ENCODE measurements at regions not wholly inside any gene's neighbourhood (a gene's known extent, or its start where the extent isn't known, plus 50 kb on each side); places are given as distances from the start of the nearest gene placed in this dataset.
"Not testable (repeated sequence)": the region's sequence is repeated elsewhere in the genome, so short reads cannot be mapped to it uniquely, and the experiment has no call there.

GRCh38 chr4:147173322-147173721 lies 227.7 kb upstream of the TTC29 start:
- no peak for DNase-seq

DNA sequence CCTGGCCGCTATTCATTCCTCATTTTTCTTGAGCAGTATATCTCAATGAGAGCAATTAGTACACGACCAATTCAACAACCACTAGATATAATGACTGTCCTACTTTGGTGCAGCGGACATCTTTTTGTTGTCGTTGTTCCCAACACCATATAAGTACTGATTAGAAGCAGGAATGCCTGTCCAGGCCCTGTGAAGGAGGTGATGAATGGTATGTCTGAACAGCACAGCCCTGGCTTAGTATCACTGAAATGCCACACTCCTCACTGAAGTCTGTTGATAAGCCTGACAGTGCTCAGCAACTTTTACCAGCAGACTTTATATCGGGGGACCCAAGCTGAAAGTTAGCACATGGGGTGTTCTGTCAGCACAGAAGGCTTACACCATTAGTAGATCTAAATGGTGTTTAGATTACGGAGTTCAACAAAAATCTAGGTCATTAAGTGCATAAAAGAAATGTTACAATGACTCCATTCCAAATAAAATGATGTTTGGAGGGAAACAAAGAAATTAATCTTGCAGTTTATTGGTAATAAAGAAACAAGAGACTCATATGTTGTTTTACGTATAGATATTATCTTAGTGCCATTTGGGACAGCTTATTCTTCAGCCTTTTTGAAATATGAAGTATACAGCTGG lies 228.3 kb upstream of the TTC29 start:
- DNase-seq = no peak

GRCh38 chr4:147174591-147174990 lies 228.9 kb upstream of the TTC29 start:
- DNase-seq = no peak

- no peak for DNase-seq
Measured at GRCh38 chr4:147175460-147176025, 229.9 kb upstream of the TTC29 start.

- DNase-seq = no peak
Measured at GRCh38 chr4:147182041-147182440, 236.4 kb upstream of the TTC29 start.

GRCh38 chr4:147192679-147193078 lies 247.0 kb upstream of the TTC29 start:
- DNase-seq = no peak

DNA sequence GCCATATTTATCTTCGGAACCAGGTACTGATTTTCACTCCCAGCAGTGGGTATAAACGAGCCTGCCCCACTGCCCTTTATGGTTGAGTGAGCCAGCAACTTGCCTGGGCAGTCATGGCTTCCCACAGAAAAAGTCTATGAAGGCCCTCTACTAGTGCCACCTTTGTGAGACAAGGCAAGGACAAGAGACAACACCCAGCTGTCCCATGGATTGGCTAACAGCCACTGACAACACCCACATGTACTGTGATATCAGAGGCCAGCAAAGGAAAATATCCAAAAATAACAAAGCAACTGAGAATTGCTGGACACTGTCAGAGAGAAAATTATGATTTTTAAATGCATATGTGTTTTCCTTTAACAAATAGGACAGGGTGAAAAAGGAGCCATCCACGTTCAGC lies 248.4 kb upstream of the TTC29 start:
- no peak for DNase-seq

DNA sequence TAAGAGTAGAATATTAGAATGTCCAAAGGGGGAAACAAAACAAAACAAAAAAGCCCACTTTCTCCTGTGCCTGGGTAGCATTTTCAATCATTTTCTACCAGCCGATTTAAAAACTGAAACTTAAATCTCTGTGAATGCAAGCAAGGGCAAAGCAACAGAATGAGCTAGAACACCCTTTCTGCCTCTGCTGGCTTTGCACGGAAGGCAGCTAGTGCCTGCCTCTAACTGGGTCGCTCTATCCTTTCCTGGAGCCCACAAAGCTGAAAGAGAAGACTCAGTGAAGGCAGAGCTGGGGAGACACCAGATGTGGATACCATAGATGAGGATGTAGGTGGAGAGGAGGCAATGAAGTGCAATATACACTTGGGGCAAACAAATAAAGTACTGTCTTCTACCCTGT lies 248.9 kb upstream of the TTC29 start:
- no peak for DNase-seq

DNA sequence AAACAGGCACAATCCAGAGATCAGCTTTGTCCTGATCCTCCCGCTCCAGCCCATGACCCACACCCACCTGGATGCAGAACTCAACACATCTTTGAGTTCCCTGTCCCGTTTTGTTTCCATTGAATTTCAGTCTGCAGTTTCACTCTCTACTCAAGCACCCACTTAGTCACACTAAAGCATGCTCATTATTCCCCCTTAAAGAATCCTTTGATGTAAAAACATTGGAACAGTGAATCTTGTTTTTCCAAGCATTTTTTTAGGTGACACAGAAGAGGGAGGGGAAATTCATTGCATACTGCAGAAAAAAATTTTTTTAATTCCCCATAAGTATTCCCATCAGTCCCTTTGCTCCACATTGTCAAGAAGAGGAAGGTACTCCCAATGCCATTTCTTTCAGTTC lies 249.7 kb upstream of the TTC29 start:
- no peak for DNase-seq

GRCh38 chr4:147198411-147199051 lies 252.9 kb upstream of the TTC29 start:
- DNase-seq = no peak

DNA sequence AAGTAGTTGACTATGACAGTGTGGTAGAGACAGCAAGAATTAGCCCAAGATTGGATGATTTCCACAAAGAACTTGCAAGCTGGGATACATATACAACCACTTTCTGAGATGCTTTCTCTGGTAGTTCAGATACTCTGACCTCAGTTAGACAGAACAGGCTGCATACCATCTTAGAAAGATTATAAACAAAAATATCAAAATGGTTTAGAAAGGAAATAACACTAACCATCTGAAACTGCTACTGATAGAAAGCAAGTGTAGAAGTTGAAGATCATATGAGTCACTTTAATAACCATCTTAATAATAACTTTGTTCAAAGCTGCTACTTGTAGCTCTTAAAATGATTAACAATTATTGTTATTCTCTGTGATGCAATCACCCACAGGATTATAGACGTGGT lies 255.4 kb upstream of the TTC29 start:
- no peak for DNase-seq

DNA sequence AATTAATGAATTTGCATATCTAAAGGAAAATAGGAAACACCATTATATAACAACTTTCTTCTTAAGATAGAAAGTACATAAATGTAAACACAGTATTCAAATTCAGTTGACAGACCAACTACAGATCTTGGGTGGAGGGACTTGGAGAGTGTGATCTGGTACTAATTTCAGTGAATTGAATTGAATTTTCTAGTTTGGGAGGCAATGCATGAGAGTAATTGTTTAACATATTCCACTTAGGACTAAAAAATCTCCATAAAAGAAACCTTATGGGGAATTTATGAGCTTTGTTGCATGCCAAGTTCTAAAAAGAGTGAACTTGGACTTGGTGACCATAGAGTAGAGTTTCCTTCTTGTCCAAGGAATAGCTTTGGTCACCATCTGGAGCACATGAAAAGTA lies 261.1 kb upstream of the TTC29 start:
- DNase-seq = no peak

- no peak for DNase-seq
Measured at GRCh38 chr4:147207911-147208310, 262.2 kb upstream of the TTC29 start.

- no peak for DNase-seq
Measured at GRCh38 chr4:147217655-147218054, 263.2 kb upstream of the EDNRA start.

- no peak for DNase-seq
Measured at GRCh38 chr4:147219145-147219544, 261.8 kb upstream of the EDNRA start.

DNA sequence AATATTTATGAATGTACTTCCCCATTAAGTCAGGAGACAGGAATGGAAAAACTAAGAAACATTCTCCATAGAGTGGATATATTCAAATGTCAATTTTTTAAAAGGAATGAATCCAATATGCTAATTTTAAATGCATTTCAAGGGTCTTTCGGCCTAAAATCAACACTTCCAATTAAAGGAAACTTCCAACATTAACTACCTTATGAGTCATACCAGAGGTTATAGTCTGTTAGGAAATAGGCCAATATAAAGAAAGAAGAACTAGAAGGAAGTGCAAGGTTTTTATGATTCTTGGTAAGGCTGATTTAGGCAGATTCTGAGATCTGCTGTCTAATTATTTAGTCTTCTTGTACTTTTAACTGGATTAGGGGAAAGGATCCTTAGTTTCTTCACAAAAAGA lies 260.1 kb upstream of the EDNRA start:
- no peak for DNase-seq

- DNase-seq = no peak
Measured at GRCh38 chr4:147222906-147223305, 258.0 kb upstream of the EDNRA start.

DNA sequence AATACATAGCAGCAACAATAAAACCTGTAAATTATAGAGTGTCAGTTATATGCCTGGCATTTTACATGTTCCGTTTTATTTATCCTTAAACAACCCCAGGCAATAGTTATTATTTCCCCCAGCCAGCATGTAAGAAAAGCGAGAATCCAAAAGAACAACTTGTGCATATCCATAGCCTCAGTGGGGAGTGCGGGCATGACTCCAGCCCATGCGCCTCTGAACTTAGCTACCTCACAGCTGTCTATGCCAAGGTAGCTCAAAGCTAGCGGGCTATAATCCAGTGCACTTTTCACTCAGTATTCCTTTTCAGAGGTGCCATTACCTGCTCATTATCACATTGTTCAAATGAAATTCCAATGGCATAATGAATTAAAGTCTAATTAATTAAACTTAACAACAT lies 257.3 kb upstream of the EDNRA start:
- no peak for DNase-seq

DNA sequence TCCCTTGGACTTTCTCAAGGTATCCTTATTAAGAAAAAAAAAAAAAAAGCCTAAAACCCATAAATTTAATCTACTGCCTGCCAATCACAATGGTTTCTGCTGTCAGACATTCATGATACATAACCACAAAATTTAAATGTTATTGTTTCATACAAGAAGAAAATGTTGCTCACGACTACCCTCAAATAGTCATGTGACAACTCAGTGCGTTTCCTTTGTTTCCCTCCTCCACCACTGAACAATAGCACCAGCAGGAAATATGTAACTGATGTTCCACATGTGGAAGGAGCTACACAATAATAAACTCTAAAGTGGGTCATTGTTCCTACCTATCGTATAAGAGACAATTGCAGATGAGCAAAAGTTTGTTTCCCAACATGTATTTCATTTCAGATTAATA lies 244.1 kb upstream of the EDNRA start:
- no peak for DNase-seq

- DNase-seq = no peak
Measured at GRCh38 chr4:147244786-147245185, 236.1 kb upstream of the EDNRA start.

GRCh38 chr4:147246096-147246495 lies 234.8 kb upstream of the EDNRA start:
- DNase-seq = no peak

- DNase-seq = not testable (repeated sequence)
Measured at GRCh38 chr4:147246528-147246927, 234.4 kb upstream of the EDNRA start.

DNA sequence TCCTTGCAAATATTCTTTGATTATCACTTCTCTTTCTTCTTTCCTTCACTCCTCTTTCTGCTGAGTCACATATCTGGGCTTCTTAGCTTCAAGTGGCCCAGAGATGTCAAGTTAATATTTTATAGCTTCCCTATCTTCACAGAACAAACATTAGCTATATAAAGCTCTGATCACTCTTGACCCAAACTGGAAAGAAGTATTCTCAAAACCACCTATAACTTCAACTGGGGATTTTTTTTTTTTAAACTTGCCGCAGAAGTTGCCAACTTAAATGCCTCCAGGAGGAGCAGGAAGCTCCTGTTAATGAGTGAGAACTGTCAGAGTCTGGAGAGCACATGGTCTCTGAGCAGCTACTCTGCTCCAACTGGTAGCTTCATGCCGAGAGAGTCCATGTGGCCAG lies 233.3 kb upstream of the EDNRA start:
- no peak for DNase-seq

DNA sequence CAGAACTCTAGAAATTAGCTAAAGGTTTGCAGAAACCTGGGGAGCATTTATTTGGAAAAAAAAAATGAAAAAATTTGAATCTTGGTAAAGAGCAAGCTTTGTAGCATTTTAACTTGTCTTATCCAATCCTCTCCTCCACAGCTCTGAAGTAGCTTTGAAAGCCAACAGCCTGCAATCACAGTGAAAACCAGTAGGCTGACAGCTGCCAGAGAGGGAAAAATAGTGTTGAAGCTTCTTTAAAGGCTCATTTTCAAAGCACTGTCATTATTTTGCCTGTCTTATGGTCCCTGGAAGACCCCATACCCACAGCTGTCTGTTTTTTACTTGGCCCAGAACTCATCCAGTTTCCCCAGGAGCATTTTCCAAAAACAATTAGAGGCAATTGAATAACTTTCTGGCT lies 230.8 kb upstream of the EDNRA start:
- DNase-seq = no peak

DNA sequence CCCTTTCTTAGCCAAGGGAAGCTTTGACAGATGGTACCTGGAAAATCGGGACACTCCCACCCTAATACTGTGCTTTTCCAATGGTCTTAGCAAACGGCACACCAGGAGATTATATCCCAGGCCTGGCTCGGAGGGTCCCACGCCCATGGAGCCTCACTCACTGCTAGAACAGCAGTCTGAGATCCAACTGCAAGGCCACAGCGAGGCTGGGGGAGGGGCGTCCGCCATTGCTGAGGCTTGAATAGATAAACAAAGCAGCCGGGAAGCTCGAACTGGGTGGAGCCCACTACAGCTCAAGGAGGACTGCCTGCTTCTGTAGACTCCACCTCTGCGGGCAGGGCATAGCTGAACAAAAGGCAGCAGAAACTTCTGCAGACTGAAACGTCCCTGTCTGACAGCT lies 225.6 kb upstream of the EDNRA start:
- not testable (repeated sequence) for DNase-seq
